Renal pelvis (tissue), 1 donor: ENCODE measurements at regions not wholly inside any gene's neighbourhood (a gene's known extent, or its start where the extent isn't known, plus 50 kb on each side); places are given as distances from the start of the nearest gene placed in this dataset.
"Not testable (repeated sequence)": the region's sequence is repeated elsewhere in the genome, so short reads cannot be mapped to it uniquely, and the experiment has no call there.

ENCODE experiments used
- DNase-seq: peaks from one replicate; pipeline ENCODE4 v3.0.0-alpha.2; 2013

GRCh38 chr20:40849456-40849855 lies 160.4 kb upstream of the MAFB start:
- no peak for DNase-seq

- no peak for DNase-seq
Measured at GRCh38 chr20:40851051-40851450, 162.0 kb upstream of the MAFB start.

- DNase-seq: no peak
Measured at GRCh38 chr20:40855269-40855668, 166.2 kb upstream of the MAFB start.

GRCh38 chr20:40856653-40857052 lies 167.6 kb upstream of the MAFB start:
- DNase-seq: no peak

- no peak for DNase-seq
Measured at GRCh38 chr20:40860487-40860902, 168.1 kb upstream of the TOP1 start.

GRCh38 chr20:40861427-40862008 lies 167.1 kb upstream of the TOP1 start:
- DNase-seq: no peak

GRCh38 chr20:40863355-40863919 lies 165.2 kb upstream of the TOP1 start:
- DNase-seq: no peak

GRCh38 chr20:40864470-40864869 lies 164.2 kb upstream of the TOP1 start:
- no peak for DNase-seq

GRCh38 chr20:40865095-40865494 lies 163.5 kb upstream of the TOP1 start:
- no peak for DNase-seq

GRCh38 chr20:40866056-40866455 lies 162.6 kb upstream of the TOP1 start:
- DNase-seq: no peak

GRCh38 chr20:40868551-40869217 lies 159.9 kb upstream of the TOP1 start:
- peak; percentile 65 for DNase-seq

- DNase-seq: peak; percentile 42
Measured at GRCh38 chr20:40869218-40870147, 159.1 kb upstream of the TOP1 start.

- DNase-seq: peak; percentile 66
Measured at GRCh38 chr20:40875116-40876085, 153.2 kb upstream of the TOP1 start.

GRCh38 chr20:40878099-40878498 lies 150.5 kb upstream of the TOP1 start:
- not testable (repeated sequence) for DNase-seq

GRCh38 chr20:40880063-40880728 lies 148.4 kb upstream of the TOP1 start:
- DNase-seq: no peak

GRCh38 chr20:40880729-40881109 lies 147.9 kb upstream of the TOP1 start:
- no peak for DNase-seq

- DNase-seq: no peak
Measured at GRCh38 chr20:40882152-40882551, 146.5 kb upstream of the TOP1 start.

- DNase-seq: no peak
Measured at GRCh38 chr20:40883097-40883496, 145.5 kb upstream of the TOP1 start.

- DNase-seq: no peak
Measured at GRCh38 chr20:40887105-40887504, 141.5 kb upstream of the TOP1 start.

- not testable (repeated sequence) for DNase-seq
Measured at GRCh38 chr20:40889266-40889665, 139.4 kb upstream of the TOP1 start.

- no peak for DNase-seq
Measured at GRCh38 chr20:40890181-40890580, 138.4 kb upstream of the TOP1 start.
